Endothelial cell (in vitro differentiated cells): ENCODE measurements at regions not wholly inside any gene's neighbourhood (a gene's known extent, or its start where the extent isn't known, plus 50 kb on each side); places are given as distances from the start of the nearest gene placed in this dataset.

Source experiments
- DNase-seq: peaks from one replicate; pipeline ENCODE4 v3.0.0; 2021; ENCODE audit warnings: low spot score
- H3K27ac Mint-ChIP-seq: one replicate; pipeline ENCODE4 v1.8.0; 2021; ENCODE audit warnings: mixed read lengths, inconsistent platforms; ENCODE audit not compliant: unreplicated experiment
- H3K27me3 Mint-ChIP-seq: one replicate; pipeline ENCODE4 v1.8.0; 2021; ENCODE audit warnings: mild to moderate bottlenecking, moderate library complexity, mixed read lengths, inconsistent platforms; ENCODE audit not compliant: unreplicated experiment
- H3K36me3 Mint-ChIP-seq: one replicate; pipeline ENCODE4 v1.8.0; 2021; ENCODE audit warnings: mild to moderate bottlenecking, low read depth, mixed read lengths, inconsistent platforms; ENCODE audit not compliant: unreplicated experiment
- H3K4me1 Mint-ChIP-seq: one replicate; pipeline ENCODE4 v1.8.0; 2021; ENCODE audit warnings: mild to moderate bottlenecking, mixed read lengths, inconsistent platforms; ENCODE audit not compliant: unreplicated experiment
- H3K4me3 Mint-ChIP-seq: one replicate; pipeline ENCODE4 v1.8.0; 2021; ENCODE audit warnings: mild to moderate bottlenecking, mixed read lengths, inconsistent platforms; ENCODE audit not compliant: unreplicated experiment
- H3K9me3 Mint-ChIP-seq: one replicate; pipeline ENCODE4 v1.8.0; 2021; ENCODE audit warnings: mixed read lengths, inconsistent platforms; ENCODE audit not compliant: unreplicated experiment
- CTCF ChIP-seq: fragments of 200-600 bp; sonication (generic); IDR thresholded peaks from one replicate; pipeline ENCODE4 v1.5.0; 2021; ENCODE audit warnings: antibody characterized with exemption; ENCODE audit not compliant: unreplicated experiment

- Mint-ChIP-seq H3K36me3 (no peaks in the 10 kb centered on the region), H3K9me3 (no peaks in the 10 kb centered on the region), H3K4me3 (no peak overlapping the region), H3K4me1 (no peaks in the 10 kb centered on the region), H3K27ac (no peak overlapping the region), H3K27me3 (peaks cover 1% of the 10 kb centered on the region)
- no peak for DNase-seq
- peak; percentile 45 for TF ChIP-seq CTCF
These were observed 711.4 kb downstream of the FSCB start for GRCh38 chr14:43795600-43796228.

- Mint-ChIP-seq H3K4me3 (no peak overlapping the region), H3K27ac (no peak overlapping the region), H3K36me3 (no peaks in the 10 kb centered on the region), H3K4me1 (no peaks in the 10 kb centered on the region), H3K9me3 (no peaks in the 10 kb centered on the region), H3K27me3 (peaks cover 1% of the 10 kb centered on the region)
- TF ChIP-seq CTCF, result no peak
- DNase-seq, result no peak
These were observed 713.5 kb downstream of the FSCB start for GRCh38 chr14:43793579-43793978.

GRCh38 chr14:43792980-43793379, 714.1 kb downstream of the FSCB start:
- no peak for TF ChIP-seq CTCF
- Mint-ChIP-seq H3K36me3 (no peaks in the 10 kb centered on the region), H3K27ac (no peak overlapping the region), H3K4me1 (no peaks in the 10 kb centered on the region), H3K27me3 (peaks cover 1% of the 10 kb centered on the region), H3K4me3 (no peak overlapping the region), H3K9me3 (no peaks in the 10 kb centered on the region)
- no peak for DNase-seq

GRCh38 chr14:43790681-43791080, 716.4 kb downstream of the FSCB start:
- no peak for DNase-seq
- Mint-ChIP-seq H3K27me3 (peaks cover 1% of the 10 kb centered on the region), H3K36me3 (no peaks in the 10 kb centered on the region), H3K27ac (no peak overlapping the region), H3K4me3 (no peak overlapping the region), H3K4me1 (no peaks in the 10 kb centered on the region), H3K9me3 (no peaks in the 10 kb centered on the region)
- no peak for TF ChIP-seq CTCF

GRCh38 chr14:43789458-43789857, 717.6 kb downstream of the FSCB start:
- TF ChIP-seq CTCF, result no peak
- Mint-ChIP-seq H3K36me3 (no peaks in the 10 kb centered on the region), H3K27ac (no peak overlapping the region), H3K27me3 (no peaks in the 10 kb centered on the region), H3K4me1 (no peaks in the 10 kb centered on the region), H3K9me3 (no peaks in the 10 kb centered on the region), H3K4me3 (no peak overlapping the region)
- DNase-seq, result no peak
